Loucy (cell line): ENCODE measurements at regions not wholly inside any gene's neighbourhood (a gene's known extent, or its start where the extent isn't known, plus 50 kb on each side); places are given as distances from the start of the nearest gene placed in this dataset.

Experiments
- EZH2phosphoT487 ChIP-seq: fragments of 200-600 bp; IDR thresholded peaks from 2 replicates; pipeline ENCODE4 v1.6.1; 2018; ENCODE audit warnings: antibody characterized with exemption, mild to moderate bottlenecking, moderate library complexity, borderline replicate concordance
- TF ChIP-seq, protein P1 (sequence below): fragments of 200-600 bp; sonication (generic); conservative IDR thresholded peaks from 2 replicates; pipeline ENCODE4 v1.5.1; 2014; ENCODE audit warnings: mild to moderate bottlenecking, antibody characterized with exemption, low read length

DNA sequence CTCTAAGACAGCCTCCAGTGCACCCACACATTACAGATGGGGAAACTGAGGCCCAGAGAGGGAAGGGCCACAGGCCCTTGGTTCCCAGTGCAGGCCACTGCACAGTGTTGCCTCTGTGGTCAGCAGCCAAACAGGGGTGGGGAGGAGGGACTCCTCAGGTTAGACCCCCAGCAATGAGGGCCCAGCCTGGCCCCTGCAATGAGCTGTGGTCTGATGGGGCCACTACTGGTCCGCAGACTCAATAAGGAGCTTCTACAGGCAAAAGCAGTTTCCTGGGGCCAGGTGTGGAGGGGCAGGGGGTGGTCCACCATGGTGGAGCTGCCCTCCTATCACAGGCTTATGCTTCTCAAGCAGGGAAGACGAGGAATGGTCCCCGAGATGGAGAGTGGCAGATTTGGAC lies 87.6 kb downstream of the HS1BP3 start:
- TF ChIP-seq, protein P1, sequence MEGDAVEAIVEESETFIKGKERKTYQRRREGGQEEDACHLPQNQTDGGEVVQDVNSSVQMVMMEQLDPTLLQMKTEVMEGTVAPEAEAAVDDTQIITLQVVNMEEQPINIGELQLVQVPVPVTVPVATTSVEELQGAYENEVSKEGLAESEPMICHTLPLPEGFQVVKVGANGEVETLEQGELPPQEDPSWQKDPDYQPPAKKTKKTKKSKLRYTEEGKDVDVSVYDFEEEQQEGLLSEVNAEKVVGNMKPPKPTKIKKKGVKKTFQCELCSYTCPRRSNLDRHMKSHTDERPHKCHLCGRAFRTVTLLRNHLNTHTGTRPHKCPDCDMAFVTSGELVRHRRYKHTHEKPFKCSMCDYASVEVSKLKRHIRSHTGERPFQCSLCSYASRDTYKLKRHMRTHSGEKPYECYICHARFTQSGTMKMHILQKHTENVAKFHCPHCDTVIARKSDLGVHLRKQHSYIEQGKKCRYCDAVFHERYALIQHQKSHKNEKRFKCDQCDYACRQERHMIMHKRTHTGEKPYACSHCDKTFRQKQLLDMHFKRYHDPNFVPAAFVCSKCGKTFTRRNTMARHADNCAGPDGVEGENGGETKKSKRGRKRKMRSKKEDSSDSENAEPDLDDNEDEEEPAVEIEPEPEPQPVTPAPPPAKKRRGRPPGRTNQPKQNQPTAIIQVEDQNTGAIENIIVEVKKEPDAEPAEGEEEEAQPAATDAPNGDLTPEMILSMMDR, result no peak
- no peak for TF ChIP-seq EZH2phosphoT487
